Sigmoid colon (tissue), 4 donors: ENCODE measurements at regions not wholly inside any gene's neighbourhood (a gene's known extent, or its start where the extent isn't known, plus 50 kb on each side); places are given as distances from the start of the nearest gene placed in this dataset.
"Not testable (repeated sequence)": the region's sequence is repeated elsewhere in the genome, so short reads cannot be mapped to it uniquely, and the experiment has no call there.

Source experiments
- CTCF ChIP-seq, 4 experiments: fragments of 450-650 bp in 3 of 4; fragments of 200-600 bp in 1 of 4; IDR thresholded peaks; one replicate each; pipeline ENCODE4 v1.5.1; 2016 to 2019; ENCODE audit warnings: antibody characterized with exemption in 4 of 4, mild to moderate bottlenecking in 3 of 4, moderate library complexity in 2 of 4
- EP300 ChIP-seq, 4 donors: sonication (generic); formaldehyde crosslinking; IDR thresholded peaks; one replicate each; pipeline ENCODE4 v1.6.1; 2017; ENCODE audit warnings: antibody characterized with exemption in 4 of 4
- POLR2A ChIP-seq, 2 donors: fragments of 450-650 bp; IDR thresholded peaks; one replicate each; pipeline ENCODE4 v1.6.1; 2016; ENCODE audit warnings: antibody characterized with exemption in 2 of 2, mild to moderate bottlenecking in 2 of 2, moderate library complexity in 2 of 2
- POLR2AphosphoS5 ChIP-seq, 4 donors: sonication (generic); formaldehyde crosslinking; IDR thresholded peaks; one replicate each; pipeline ENCODE4 v1.6.1; 2017; ENCODE audit warnings: antibody characterized with exemption in 4 of 4

DNA sequence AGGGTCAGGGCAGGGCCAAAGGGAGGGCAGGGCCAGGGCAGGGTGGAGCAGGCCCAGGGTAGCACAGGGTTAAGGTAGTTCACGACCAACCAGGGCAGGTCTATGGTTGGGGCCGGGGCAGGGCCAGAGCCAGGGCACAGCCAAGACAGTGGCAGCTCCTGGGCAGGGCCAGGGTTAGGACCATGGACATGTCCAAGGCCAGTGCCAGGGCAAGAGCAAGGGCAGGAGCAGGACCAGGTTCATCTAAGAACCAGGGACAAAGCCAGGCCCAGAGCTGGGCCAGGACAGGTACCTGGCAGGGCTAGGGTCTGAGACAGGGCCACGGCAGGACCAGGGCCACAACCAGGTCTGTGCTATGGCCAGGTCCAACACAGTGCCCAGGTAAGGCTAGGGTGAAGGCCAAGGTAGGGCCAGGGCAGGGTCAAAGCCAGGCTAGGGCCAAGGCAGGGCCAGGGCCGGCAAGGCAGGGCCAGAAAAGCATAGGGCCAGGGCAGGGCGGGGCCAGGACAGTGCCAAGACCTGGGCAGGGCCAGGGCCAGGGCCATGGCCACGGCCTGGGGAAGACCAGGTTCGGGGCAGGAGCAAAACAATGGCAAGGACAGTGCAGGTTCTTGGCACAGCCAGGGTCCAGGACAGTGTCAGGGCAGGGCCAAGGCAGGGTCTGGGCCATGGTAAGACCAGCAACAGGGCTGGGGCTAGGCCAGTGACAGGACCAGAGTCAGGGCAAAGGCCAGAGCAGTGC is 2874.4 kb downstream of the RPIA start:
- not testable (repeated sequence) for TF ChIP-seq CTCF, EP300, POLR2AphosphoS5, POLR2A (IDR thresholded peaks at IDR 0.05)
